Osteoblast (primary cell): ENCODE measurements at regions not wholly inside any gene's neighbourhood (a gene's known extent, or its start where the extent isn't known, plus 50 kb on each side); places are given as distances from the start of the nearest gene placed in this dataset.

Experiments used
- DNase-seq: peaks from one replicate; pipeline ENCODE4 v3.0.0; 2011; ENCODE audit warnings: low spot score, mixed read lengths; ENCODE audit not compliant: insufficient read length; ENCODE audit errors: missing footprints
- H2AFZ ChIP-seq: 2 replicates; pipeline ENCODE4 v1.6.0; 2011; ENCODE audit warnings: mild to moderate bottlenecking, low read length
- H3K27ac ChIP-seq: 2 replicates; pipeline ENCODE4 v1.5.1; 2011; ENCODE audit warnings: mild to moderate bottlenecking, low read depth, low read length, moderate library complexity
- H3K27me3 ChIP-seq: 2 replicates; pipeline ENCODE4 v1.6.0; 2012; ENCODE audit warnings: mild to moderate bottlenecking, control low read depth, inconsistent platforms, low read length, moderate library complexity; ENCODE audit not compliant: insufficient read depth
- H3K36me3 ChIP-seq: 2 replicates; pipeline ENCODE4 v1.5.1; 2011; ENCODE audit warnings: mild to moderate bottlenecking, low read length, control low read depth, moderate library complexity; ENCODE audit not compliant: insufficient read depth
- H3K4me1 ChIP-seq: 2 replicates; pipeline ENCODE4 v1.5.1; 2011; ENCODE audit warnings: mild to moderate bottlenecking, low read length, control low read depth, moderate library complexity; ENCODE audit not compliant: insufficient read depth
- H3K4me2 ChIP-seq: 2 replicates; pipeline ENCODE4 v1.6.0; 2011; ENCODE audit warnings: mild to moderate bottlenecking, low read length; ENCODE audit not compliant: insufficient read depth
- H3K4me3 ChIP-seq: fragments of 200-600 bp; sonication (generic); 3 replicates; pipeline ENCODE4 v1.5.1; 2012; ENCODE audit warnings: mild to moderate bottlenecking, low read length, inconsistent platforms; ENCODE audit not compliant: insufficient read depth
- H3K79me2 ChIP-seq: 2 replicates; pipeline ENCODE4 v1.6.0; 2012; ENCODE audit warnings: mild to moderate bottlenecking, low read length, control low read depth, inconsistent platforms; ENCODE audit not compliant: insufficient read depth
- H3K9me3 ChIP-seq: 2 replicates; pipeline ENCODE4 v1.5.1; 2011; ENCODE audit warnings: low read depth, low read length, control low read depth
- H4K20me1 ChIP-seq: 2 replicates; pipeline ENCODE4 v1.6.0; 2012; ENCODE audit warnings: mild to moderate bottlenecking, low read length, control low read depth; ENCODE audit not compliant: insufficient read depth
- TF ChIP-seq, protein P1 (sequence below): IDR thresholded peaks from 2 replicates; pipeline ENCODE4 v1.5.1; 2011; ENCODE audit warnings: mild to moderate bottlenecking, low read depth, low read length, moderate library complexity; ENCODE audit errors: extremely low read depth

GRCh38 chr1:55530749-55531478 is 315.8 kb upstream of the USP24 start:
- H3K36me3 ChIP-seq: no peaks in the 10 kb centered on the region
- no peaks in the 10 kb centered on the region for H4K20me1 ChIP-seq
- DNase-seq: no peak
- H3K4me3 ChIP-seq: no peak overlapping the region
- no peaks in the 10 kb centered on the region for H3K4me1 ChIP-seq
- TF ChIP-seq, protein P1, sequence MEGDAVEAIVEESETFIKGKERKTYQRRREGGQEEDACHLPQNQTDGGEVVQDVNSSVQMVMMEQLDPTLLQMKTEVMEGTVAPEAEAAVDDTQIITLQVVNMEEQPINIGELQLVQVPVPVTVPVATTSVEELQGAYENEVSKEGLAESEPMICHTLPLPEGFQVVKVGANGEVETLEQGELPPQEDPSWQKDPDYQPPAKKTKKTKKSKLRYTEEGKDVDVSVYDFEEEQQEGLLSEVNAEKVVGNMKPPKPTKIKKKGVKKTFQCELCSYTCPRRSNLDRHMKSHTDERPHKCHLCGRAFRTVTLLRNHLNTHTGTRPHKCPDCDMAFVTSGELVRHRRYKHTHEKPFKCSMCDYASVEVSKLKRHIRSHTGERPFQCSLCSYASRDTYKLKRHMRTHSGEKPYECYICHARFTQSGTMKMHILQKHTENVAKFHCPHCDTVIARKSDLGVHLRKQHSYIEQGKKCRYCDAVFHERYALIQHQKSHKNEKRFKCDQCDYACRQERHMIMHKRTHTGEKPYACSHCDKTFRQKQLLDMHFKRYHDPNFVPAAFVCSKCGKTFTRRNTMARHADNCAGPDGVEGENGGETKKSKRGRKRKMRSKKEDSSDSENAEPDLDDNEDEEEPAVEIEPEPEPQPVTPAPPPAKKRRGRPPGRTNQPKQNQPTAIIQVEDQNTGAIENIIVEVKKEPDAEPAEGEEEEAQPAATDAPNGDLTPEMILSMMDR: no peak
- H3K27me3 ChIP-seq: no peaks in the 10 kb centered on the region
- H2AFZ ChIP-seq: no peak overlapping the region
- H3K4me2 ChIP-seq: no peak overlapping the region
- no peaks in the 10 kb centered on the region for H3K9me3 ChIP-seq
- H3K79me2 ChIP-seq: no peaks in the 10 kb centered on the region
- H3K27ac ChIP-seq: no peak overlapping the region

DNA sequence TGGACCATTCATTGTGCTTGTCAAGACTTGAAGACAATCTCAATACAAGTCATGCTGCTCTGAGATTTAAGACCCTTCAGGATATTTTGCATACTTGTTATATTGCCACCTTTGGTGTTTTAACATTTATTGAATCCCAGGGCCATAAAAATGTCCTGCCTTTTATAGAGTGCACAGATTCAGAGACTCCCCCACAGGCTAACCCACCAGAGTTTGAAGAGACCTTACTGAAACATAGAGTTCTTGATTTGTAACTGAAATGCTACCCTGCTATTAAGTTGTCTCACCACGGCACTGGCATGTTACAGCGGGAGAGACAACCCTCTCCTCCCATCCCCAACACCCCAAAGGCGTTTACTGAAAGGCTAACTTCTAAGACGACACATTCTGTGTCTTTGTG is 313.9 kb upstream of the USP24 start:
- no peak for DNase-seq
- Histone ChIP-seq H3K27me3 (no peaks in the 10 kb centered on the region), H4K20me1 (no peaks in the 10 kb centered on the region), H3K36me3 (no peaks in the 10 kb centered on the region), H3K4me2 (no peak overlapping the region), H3K9me3 (no peaks in the 10 kb centered on the region), H3K4me1 (no peaks in the 10 kb centered on the region), H3K27ac (no peak overlapping the region), H3K79me2 (no peaks in the 10 kb centered on the region), H3K4me3 (no peak overlapping the region), H2AFZ (no peak overlapping the region)
- TF ChIP-seq, protein P1: no peak

GRCh38 chr1:55527831-55528230 is 312.7 kb upstream of the USP24 start:
- Histone ChIP-seq H4K20me1 (no peaks in the 10 kb centered on the region), H3K79me2 (no peaks in the 10 kb centered on the region), H3K9me3 (no peaks in the 10 kb centered on the region), H3K4me1 (no peaks in the 10 kb centered on the region), H3K27ac (no peak overlapping the region), H3K4me2 (no peak overlapping the region), H3K4me3 (no peak overlapping the region), H3K27me3 (no peaks in the 10 kb centered on the region), H2AFZ (no peak overlapping the region), H3K36me3 (no peaks in the 10 kb centered on the region)
- DNase-seq: no peak
- TF ChIP-seq, protein P1: no peak

DNA sequence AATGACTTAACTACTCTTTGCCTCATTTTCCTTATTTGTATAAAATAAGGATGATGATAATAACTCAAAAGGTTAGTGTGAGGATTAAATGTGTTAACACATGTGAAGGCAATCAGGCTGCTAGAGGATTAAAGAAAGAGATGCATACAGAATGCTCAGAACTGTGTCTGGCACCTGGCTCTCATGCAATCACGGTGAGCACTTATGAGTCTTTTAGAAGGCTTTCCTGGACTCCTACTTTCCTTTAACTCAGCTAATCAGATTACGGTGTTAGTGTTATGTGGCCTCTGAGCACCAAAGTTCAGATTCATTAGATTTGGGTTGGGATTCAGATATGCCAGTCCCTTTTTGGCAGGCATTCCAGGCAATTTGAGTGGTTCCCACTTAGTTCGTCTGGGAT is 311.6 kb upstream of the USP24 start:
- H3K36me3 ChIP-seq: no peaks in the 10 kb centered on the region
- H3K4me1 ChIP-seq: no peaks in the 10 kb centered on the region
- no peak overlapping the region for H3K4me3 ChIP-seq
- H3K9me3 ChIP-seq: no peaks in the 10 kb centered on the region
- TF ChIP-seq, protein P1: no peak
- H3K27me3 ChIP-seq: no peaks in the 10 kb centered on the region
- no peaks in the 10 kb centered on the region for H3K79me2 ChIP-seq
- no peak overlapping the region for H3K27ac ChIP-seq
- H2AFZ ChIP-seq: no peak overlapping the region
- H4K20me1 ChIP-seq: no peaks in the 10 kb centered on the region
- no peak for DNase-seq
- no peak overlapping the region for H3K4me2 ChIP-seq
